ENCODE measurements at regions not wholly inside any gene's neighbourhood (a gene's known extent, or its start where the extent isn't known, plus 50 kb on each side); places are given as distances from the start of the nearest gene placed in this dataset.
"Not testable (repeated sequence)": the region's sequence is repeated elsewhere in the genome, so short reads cannot be mapped to it uniquely, and the experiment has no call there.

DNA sequence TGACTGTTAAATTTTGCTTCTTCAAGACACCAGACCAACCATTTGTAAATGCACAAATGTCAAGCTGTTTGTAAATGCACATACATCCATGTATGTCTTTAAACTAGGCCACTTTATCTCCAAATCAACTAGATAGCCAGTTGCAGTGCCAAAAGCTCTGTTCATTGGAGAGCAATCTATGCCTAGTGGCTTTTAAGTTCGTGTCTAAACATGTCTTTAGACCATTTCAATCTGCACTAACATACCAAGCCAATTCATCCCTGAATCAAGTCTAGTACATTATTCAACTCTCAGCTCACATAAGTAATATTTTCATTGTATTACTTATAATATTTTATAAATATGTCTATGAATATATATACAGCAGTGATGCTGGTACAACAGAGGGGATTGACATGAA lies 985.9 kb downstream of the CDH18 start:
- no peak for DNase-seq (ENCODE audit: low read depth)

DNA sequence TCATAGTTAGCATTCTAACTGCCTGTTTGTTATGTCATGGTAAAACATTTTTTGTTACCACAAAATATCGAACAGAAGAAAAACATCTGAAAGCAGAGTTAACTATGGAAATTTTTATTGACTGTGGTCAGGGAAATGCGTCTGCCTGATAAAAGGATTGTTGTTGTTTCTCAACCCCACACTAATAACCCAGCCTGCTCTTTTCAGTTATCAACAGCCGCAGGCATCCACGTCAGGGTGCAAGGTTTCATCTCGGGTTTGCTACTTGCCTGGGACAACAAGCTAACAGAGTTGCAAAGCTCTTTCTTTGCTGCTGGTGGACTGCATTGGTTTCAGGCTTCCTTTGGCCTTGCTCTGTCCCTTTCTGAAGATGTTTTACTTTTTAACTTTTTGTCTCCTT lies 969.2 kb downstream of the CDH18 start:
- DNase-seq (ENCODE audit: low read depth) = no peak

DNA sequence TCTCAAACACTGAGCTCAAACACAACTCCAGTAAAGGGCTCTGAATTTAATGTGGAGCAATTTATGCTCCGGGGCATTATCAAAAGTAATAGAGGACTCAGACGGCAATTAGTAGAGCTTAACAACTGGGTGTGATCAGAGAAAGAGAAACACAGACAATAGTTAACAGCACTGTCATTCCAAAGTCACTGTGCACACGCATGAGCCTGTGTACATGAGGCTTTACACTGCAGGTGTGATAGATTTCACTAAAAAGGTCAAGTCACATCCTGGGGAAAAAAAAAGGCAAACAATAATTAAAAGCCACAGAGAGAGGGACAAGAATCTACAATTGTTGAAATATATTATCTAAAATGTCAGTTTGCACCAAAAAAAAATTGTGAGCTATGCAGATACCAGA lies 956.5 kb downstream of the CDH18 start:
- no peak for DNase-seq (ENCODE audit: low read depth)

DNA sequence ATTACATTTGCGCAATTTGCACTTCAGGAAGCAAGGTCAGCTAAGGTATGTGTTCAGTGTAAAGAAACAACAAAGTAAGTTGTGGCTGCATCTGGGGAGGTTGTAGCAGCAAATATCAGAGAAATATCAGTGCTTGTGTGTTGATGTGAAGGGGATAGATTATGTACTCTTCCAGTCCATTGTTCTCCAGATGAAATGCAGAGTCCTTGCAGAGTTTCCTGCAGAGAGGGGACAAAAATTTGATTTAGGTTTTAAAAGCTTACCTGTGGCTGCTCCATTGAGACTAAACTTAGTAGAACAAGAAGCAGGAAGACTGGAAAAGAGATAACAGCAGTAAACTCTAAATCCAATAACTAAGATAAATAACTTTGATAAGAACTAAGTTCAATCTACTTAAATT lies 952.2 kb downstream of the CDH18 start:
- DNase-seq (ENCODE audit: low read depth) = no peak

DNA sequence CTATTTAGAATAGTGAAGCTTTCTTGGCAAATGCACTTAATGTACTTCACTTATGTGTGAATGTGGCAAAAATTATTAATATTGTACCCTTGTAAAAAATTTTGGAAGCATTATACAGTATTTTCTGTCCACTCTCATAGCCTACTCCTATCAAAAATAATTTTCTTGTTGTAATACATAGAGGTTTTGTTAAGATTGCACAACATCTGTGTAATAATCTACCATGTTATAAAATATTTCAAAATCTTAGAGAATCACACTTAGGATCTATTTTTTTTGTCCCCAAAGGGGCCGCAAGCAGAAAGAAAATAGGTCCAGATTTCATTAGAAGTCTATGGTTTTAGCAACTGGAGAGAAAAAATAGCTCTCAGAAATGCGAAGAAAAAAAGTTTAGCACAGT lies 945.9 kb downstream of the CDH18 start:
- DNase-seq (ENCODE audit: low read depth) = no peak

DNA sequence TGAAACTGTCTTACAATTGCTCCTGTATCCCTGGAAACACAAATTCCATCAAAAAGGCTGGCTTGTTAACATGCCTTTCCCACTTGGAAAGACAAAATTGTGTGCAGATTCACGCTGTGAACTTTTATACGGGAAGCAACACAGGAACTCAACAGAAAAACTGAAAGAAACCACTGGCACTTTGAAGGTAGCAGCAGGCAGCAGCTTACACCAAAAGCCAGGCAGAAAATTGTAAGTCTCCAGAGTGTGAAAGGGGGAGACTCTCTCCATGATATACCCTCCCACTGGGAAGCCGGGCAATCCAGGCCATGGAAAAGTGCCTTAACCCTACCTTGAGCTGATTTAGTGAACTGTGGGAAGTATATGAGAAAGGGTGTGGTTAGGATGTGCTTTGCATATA lies 943.7 kb downstream of the CDH18 start:
- DNase-seq (ENCODE audit: low read depth) = no peak

DNA sequence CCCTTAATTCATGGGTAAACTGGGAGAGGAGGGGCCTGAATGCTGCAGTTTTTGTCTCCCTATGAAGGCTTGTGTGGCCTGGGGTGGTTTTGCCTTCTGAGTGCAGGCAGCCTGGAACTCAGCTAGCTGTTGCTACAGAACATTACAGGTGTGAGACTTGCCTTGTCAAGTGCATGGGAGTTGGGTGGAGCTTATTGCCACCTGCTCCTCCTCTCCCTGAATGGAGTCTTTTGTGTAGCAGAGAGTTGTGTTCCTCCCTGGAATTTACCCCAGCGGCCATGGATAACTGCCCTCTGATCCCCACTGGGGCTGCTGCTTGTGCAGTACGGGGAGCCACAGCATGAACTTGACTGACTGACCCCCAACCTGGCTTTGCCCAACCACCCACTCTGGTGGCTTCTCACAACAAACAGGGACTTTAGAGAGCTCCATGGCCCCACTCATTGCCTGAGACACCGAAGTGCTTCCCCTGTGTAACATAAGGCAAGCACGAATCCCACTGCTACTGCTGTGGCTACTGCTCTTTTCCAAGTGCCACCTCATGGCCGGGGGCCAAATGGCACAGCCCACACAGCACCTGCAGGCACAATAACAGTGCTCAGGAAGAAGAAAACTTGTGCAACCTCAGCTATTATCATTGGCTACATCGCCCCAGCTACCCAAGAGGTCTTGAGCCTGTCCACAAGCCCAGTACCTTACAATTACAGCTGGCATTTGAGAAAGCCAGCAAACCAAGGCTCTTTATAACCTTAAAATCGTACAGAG lies 942.9 kb downstream of the CDH18 start:
- DNase-seq (ENCODE audit: low read depth) = no peak

DNA sequence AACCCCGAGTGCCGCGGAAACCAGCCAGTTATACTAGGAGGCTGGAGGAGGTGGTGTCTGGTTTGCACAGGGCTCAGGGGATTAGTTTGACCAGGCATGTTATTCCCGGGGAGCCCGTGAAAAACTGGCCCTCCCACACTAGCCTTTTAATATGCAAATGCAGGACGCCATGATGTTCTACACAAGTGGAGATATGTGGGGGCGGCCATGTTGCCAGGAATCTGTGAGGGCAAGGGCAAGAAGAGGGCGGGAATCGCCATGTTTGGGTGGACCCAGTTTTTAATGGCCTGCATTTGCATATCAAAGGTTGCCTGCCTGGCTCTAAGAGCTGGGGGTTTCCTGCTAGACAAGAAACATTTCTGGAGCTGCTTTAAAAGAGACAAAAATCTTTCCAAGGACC lies 940.7 kb downstream of the CDH18 start:
- no peak for DNase-seq (ENCODE audit: low read depth)

DNA sequence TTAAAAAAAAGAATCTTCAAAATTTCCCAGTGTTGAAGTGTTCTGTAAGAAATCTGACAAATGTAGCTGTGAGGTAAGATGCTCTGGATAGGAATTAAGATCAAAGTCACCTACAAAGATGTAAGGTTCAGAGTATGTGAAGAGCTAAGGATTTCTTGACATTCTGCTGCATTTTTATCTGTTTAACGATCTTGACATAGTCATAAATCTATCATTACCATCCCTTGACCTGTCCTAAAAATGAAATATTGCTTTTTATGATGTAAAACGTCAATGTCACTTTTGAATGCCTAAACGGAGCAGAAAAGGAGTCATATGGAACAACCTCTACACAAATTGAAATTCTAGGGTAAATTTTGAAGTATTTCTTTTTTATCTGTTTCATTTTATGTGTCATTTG lies 939.3 kb downstream of the CDH18 start:
- DNase-seq (ENCODE audit: low read depth) = no peak

DNA sequence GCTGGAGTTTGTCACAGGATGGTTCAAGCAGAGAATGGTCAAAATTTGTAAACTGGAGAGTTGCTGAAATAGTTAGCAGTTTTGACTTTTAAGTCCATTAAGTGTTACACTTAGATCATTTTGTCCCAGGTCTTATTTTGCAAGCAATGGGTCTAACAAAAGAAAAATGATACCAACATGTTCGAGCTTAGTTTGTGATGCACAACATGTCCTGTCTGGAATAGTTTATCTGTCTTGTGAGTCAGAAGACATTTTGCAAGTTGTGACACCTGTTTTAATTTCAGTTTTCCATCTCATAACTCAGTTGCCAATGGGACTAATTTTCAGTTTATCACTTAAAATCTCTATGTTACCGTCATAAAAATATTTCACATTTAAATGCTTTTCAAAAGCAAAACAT lies 929.8 kb downstream of the CDH18 start:
- no peak for DNase-seq (ENCODE audit: low read depth)

DNA sequence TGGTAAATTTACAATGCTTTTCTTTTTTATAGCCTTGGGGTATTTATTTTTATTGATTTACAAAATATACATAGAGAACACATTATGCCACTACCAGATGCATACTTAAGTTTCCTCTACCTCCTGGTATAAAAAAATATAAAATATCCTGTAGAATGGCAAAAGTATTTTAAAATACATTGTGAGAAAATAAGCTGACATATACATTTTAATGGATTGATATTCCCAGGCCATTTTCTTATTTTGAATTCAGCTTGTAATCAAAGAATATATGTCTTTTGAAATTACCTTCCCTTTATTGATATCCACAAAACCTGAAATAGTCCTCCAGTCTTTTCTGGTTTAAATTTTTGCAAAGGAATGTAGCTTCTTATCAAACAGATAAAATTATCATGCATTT lies 923.9 kb downstream of the CDH18 start:
- DNase-seq (ENCODE audit: low read depth) = no peak

DNA sequence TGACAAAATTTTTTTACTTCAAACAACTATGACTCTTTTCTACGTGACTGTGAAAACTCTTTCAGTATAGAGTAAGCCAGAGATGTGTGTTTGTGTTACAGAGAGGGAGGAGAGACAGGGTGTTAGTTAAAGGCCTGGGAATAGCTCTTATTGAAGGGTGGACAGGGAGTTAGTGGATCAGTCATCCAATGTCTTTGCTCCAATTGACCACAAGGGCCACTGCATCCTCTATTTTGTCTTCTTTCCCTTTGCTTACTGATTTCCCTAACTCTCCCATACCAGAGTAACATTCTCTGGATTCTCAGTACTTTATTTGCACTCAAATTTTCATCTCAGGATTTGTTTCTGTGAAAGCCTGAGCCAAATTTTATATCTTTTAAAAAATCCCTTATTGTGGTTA lies 920.3 kb downstream of the CDH18 start:
- DNase-seq (ENCODE audit: low read depth) = no peak

DNA sequence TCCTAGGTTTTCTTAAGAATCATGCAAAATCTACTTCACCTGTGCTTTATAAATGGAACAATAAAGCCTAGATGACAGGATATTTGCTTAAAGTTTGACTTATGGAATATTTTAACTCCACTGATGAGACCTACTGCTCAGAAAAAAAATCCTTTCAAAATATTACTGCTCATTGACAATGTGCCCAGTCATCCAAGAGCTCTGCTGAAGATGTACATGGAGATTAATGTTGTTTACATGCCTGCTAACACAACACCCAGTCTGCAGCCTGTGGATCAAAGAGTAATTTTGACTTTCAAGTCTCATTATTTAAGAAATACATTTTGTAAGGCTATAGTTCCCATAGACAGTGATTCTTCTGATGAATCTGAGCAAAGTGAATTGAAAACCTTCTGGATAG lies 889.6 kb downstream of the CDH18 start:
- no peak for DNase-seq (ENCODE audit: low read depth)

DNA sequence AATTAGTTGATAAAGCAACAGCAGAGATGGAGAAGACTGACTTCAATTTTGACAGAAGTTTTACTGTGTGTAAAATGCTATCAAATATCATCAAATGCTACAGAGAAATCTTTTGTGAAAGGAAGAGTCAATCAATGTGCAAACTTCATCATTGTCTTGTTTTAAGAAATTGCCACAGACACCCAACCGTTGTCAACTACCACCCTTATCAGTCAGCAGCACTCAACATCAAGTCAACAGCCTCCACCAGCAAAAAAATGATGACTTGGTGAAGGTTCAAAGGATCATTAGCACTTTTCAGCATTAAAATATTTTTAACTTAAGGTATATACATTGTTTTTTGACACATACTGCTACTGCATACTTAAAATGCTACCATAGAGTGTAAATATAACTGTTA lies 888.8 kb downstream of the CDH18 start:
- DNase-seq (ENCODE audit: low read depth) = no peak

DNA sequence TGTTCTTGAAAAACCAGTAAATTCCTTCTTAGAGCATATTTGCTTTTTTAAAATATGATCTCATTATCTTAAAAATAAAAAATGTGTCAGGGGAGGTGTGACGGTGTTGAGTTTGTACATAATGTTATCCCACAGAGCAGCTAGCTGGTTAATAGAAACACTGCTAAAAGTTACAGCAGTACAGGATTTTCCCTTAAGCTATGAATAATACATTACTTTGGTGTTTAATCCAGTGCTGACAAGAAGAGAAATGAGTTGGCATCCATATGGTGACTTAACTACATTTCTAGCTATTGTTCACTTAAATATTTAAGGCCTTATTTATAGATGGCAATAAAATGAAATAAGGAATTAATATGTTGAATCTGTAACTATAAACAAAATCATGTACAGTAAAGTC lies 883.1 kb downstream of the CDH18 start:
- no peak for DNase-seq (ENCODE audit: low read depth)

DNA sequence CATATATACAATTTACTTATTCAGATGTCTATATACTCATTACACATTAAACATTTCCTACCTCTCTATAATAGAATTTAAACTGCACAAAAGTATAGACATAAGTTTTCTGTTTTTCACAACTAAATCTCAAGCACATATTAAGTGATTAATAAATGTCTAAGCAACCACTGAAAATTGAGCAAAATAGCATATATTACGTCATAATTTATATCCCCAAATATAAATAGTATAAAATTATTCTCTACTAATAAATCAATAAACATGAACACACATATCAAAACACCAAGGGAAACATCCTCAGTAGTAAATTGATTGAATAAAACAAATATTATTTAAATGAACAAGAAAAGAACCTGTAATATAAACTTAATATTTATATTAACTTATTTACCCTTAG lies 865.1 kb downstream of the CDH18 start:
- DNase-seq (ENCODE audit: low read depth) = no peak

DNA sequence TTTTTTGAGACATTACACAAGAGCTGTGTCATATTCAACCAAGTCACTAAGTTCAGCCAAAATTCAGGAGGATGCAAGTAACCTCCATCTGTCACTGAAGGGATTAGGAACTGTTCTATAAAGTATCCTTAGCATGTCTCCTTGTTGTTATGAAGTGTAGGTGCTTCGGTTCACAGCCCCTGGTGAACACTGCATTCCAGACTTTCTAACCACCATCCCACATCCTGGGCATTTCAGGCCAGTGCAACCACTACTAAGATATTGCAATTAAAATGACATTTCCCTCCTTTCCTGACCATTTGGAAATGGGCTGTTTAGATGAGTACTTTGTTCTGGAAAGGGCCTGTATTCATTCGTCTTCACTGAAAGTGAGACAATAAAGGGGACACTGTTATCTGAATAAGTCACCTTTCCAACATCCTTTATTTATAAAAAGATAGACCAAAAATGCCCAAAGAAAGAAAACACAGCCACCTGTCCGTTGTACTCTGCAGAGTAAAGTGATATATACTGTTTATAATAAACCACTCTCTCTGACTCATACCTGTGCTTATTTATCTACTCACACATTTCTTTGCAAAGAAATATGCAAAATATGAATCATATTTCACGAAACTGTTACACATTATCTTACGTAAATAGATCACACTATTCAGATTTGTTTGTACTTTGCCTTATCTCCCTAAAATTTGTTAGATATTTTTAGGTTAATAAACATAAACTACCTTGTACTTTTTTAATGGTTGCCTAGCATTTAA lies 861.9 kb downstream of the CDH18 start:
- no peak for DNase-seq (ENCODE audit: low read depth)

DNA sequence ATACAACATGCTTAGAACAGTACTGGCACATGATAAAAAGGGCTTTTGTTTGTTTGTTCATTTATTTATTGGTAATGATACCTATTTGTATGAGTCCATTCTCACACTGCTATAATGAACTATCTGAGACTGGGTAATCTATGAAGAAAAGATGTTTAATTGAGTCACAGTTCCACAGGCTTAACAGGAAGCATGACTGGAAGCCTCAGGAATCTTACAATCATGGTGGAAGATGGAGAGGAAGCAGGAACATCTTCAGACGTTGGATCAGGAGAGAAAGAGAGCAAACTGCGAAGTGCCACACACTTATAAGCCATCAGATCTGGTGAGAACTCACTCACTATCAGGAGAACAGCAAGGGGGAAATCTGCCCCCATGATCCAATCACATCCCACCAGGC lies 847.7 kb downstream of the CDH18 start:
- DNase-seq (ENCODE audit: low read depth) = no peak

DNA sequence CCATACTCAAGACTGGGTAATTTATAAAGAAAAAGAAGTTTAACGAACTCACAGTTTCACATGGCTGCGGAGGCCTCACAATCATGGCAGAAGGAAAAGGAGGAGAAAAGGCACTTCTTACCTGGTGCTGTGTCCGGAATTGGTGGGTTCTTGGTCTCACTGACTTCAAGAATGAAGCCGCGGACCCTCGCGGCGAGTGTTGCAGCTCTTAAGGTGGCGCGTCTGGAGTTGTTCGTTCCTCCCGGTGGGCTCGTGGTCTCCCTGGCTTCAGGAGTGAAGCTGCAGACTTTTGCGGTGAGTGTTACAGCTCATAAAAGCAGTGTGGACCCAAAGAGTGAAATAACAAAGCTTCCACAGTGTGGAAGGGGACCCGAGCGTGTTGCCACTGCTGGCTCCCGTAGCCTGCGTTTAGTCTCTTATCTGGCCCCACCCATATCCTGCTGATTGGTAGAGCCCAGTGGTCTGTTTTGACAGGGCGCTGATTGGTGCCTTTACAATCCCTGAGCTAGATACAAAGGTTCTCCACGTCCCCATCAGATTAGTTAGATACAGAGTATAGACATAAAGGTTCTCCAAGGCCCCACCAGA lies 846.0 kb downstream of the CDH18 start:
- not testable (repeated sequence) for DNase-seq (ENCODE audit: low read depth)

DNA sequence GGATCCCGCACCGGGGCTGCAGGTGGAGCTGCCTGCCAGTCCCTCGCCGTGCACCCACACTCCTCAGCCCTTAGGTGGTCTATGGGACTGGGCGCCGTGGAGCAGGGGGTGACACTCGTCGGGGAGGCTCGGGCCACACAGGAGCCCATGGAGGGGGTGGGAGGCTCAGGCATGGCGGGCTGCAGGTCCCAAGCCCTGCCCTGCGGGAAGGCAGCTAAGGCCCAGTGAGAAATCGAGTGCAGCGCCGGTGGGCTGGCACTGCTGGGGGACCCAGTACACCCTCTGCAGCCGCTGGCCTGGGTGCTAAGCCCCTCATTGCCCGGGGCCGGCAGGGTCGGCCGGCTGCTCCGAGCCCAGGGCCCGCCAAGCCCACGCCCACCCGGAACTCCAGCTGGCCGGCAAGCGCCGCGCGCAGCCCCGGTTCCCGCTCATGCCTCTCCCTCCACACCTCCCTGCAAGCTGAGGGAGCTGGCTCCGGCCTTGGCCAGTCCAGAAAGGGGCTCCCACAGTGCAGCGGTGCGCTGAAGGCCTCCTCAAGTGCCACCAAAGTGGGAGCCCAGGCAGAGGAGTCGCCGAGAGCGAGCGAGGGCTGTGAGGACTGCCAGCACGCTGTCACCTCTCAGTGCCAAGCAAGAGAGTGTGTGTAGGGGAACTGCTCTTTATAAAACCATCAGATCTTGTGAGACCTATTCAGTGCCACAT lies 845.1 kb downstream of the CDH18 start:
- DNase-seq (ENCODE audit: low read depth) = not testable (repeated sequence)

DNA sequence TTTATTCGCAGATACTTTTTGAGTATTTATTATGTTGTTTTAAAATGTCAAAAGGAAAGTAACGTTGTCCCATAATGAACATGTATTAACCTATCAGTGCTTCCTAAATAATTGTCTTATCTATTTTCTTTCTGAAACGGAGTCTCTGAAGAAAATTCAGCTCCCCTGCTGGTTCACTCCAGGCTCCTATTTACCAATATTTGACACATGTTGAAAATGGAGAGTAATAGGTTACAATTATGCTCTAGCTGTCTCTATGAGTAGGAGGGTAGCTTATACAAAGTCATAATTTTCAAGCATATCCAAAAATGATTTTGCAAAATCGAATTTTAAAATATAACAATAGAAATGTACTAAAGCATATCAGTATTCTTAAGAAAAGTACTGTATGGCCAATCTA lies 844.1 kb downstream of the CDH18 start:
- DNase-seq (ENCODE audit: low read depth) = no peak

DNA sequence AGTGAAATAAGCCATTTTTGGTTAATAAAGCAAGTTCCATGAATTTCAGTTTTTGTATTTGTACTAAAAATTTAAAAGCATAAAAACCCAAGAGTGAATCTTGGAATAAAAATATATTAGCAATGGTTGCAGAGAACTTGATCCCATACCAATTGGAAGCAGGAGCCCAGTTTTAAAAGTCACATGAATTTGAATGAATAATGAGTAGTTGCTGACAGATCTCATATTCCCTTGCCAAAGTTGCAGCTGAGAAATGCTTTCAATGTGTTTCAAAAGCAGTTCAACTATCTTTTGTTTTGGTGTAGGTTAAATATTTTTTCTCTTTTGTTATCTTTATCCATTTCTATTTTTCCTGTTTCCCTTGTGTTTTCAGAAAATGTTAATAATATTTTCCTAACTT lies 818.6 kb downstream of the CDH18 start:
- DNase-seq (ENCODE audit: low read depth) = no peak

All from myocyte (in vitro differentiated cells).